HG02885 (cell line): ENCODE measurements at regions not wholly inside any gene's neighbourhood (a gene's known extent, or its start where the extent isn't known, plus 50 kb on each side); places are given as distances from the start of the nearest gene placed in this dataset.

Experiments
- ATAC-seq: cut with Tn5 transposase; IDR thresholded peaks from one replicate; pipeline ENCODE4 v1.9.1; 2021; ENCODE audit warnings: mild to moderate bottlenecking; ENCODE audit not compliant: unreplicated experiment, poor library complexity

GRCh38 chr1:63108206-63108605 lies 214.2 kb upstream of the FOXD3 start:
- no peak for ATAC-seq

GRCh38 chr1:63112155-63112900 lies 210.0 kb upstream of the FOXD3 start:
- ATAC-seq, result peak; percentile 83

- ATAC-seq, result no peak
Measured at GRCh38 chr1:63115527-63115926, 206.8 kb upstream of the FOXD3 start.

- no peak for ATAC-seq
Measured at GRCh38 chr1:63116016-63116415, 206.4 kb upstream of the FOXD3 start.

GRCh38 chr1:63119575-63120155 lies 202.7 kb upstream of the FOXD3 start:
- ATAC-seq, result no peak

- peak; percentile 59 for ATAC-seq
Measured at GRCh38 chr1:63122079-63122478, 200.3 kb upstream of the FOXD3 start.

GRCh38 chr1:63124666-63125191 lies 197.6 kb upstream of the FOXD3 start:
- peak; percentile 86 for ATAC-seq

- ATAC-seq, result no peak
Measured at GRCh38 chr1:63126104-63126503, 196.3 kb upstream of the FOXD3 start.

- no peak for ATAC-seq
Measured at GRCh38 chr1:63127376-63127775, 195.0 kb upstream of the FOXD3 start.

GRCh38 chr1:63128556-63128955 lies 193.8 kb upstream of the FOXD3 start:
- no peak for ATAC-seq

GRCh38 chr1:63129184-63129583 lies 193.2 kb upstream of the FOXD3 start:
- no peak for ATAC-seq

GRCh38 chr1:63129855-63130254 lies 192.5 kb upstream of the FOXD3 start:
- no peak for ATAC-seq

- no peak for ATAC-seq
Measured at GRCh38 chr1:63134501-63135173, 187.7 kb upstream of the FOXD3 start.

- no peak for ATAC-seq
Measured at GRCh38 chr1:63135174-63135512, 187.2 kb upstream of the FOXD3 start.

GRCh38 chr1:63135801-63136200 lies 186.6 kb upstream of the FOXD3 start:
- ATAC-seq, result no peak

- ATAC-seq, result no peak
Measured at GRCh38 chr1:63142001-63142400, 180.4 kb upstream of the FOXD3 start.

- ATAC-seq, result no peak
Measured at GRCh38 chr1:63143482-63143881, 178.9 kb upstream of the FOXD3 start.

- no peak for ATAC-seq
Measured at GRCh38 chr1:63147783-63148182, 174.6 kb upstream of the FOXD3 start.

- ATAC-seq, result peak; percentile 87
Measured at GRCh38 chr1:63148825-63149645, 173.3 kb upstream of the FOXD3 start.

- no peak for ATAC-seq
Measured at GRCh38 chr1:63152572-63152971, 169.8 kb upstream of the FOXD3 start.

- no peak for ATAC-seq
Measured at GRCh38 chr1:63155437-63155836, 166.9 kb upstream of the FOXD3 start.
